ENCODE measurements at regions not wholly inside any gene's neighbourhood (a gene's known extent, or its start where the extent isn't known, plus 50 kb on each side); places are given as distances from the start of the nearest gene placed in this dataset.
"Not testable (repeated sequence)": the region's sequence is repeated elsewhere in the genome, so short reads cannot be mapped to it uniquely, and the experiment has no call there.

DNA sequence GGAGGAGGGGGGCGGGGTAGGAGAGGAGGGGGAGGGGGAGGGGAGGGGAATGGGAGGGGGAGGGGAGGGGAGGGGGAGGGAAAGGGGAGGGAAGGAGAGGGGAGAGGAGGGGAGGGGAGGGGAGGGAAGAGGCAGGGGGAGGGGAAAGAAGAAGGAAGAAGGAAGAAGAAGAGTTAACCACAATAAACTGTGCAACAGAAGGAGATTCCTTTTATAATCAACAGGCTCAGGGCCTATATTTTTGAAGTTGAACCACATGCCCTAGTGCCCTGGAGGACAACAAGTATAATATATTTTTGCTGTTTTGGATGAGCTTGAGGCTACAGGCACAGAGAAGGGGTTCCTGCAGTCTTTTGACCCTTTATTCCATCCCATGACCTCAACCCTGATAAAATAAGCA lies 228.2 kb upstream of the IRF2BP2 start:
- DNase-seq, result no peak

- no peak for DNase-seq
Observed at GRCh38 chr1:234837713-234838112, 227.7 kb upstream of the IRF2BP2 start.

DNA sequence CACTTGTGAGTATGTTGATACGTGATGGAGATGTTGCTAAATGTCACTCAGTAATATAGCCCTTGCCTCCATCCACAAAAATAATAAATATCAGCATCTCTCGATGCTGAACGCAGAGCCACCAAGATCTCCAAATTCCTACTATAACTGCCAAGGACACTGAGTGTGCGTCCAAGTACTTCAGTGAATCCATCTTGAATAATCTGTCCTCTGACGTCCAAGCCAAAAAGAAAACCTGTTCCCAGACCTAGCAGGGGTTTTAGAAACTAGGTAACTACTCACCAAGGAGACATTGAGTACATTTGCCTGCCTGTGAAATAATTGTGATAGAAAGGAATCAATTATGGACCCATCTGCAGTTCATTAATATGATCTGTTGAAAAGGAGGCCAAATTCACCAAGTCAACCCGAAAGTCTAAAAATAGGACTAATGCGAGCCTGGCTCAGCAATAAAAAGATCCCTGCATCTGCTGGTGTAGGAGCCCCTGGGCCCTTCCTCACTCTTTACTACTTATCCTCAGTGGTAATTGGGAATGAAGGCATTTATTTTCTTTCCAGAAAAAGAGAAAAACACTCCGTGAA lies 226.9 kb upstream of the IRF2BP2 start:
- DNase-seq, result no peak

- DNase-seq, result no peak
Observed at GRCh38 chr1:234836045-234836681, 226.2 kb upstream of the IRF2BP2 start.

- no peak for DNase-seq
Observed at GRCh38 chr1:234835239-234835638, 225.3 kb upstream of the IRF2BP2 start.

GRCh38 chr1:234833646-234834045 lies 223.7 kb upstream of the IRF2BP2 start:
- no peak for DNase-seq

DNA sequence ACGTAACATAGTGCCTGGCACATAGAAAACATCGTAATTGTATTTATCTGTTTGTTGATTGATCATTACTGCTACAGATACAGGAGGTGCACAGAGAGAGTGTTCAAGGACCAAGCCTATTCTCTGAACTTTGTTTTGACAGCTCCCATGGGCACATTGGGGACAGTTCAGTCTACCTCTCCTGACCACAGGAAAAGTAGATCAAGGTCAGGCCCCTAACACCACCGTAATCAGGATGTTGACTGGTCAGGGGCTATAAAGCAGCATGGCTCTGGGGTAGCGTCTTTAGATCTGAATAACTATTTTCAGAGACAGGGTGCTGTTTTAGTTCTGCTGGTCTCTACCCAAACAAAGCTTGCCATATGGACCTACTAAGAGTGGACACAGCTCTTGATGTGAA lies 223.1 kb upstream of the IRF2BP2 start:
- no peak for DNase-seq

- DNase-seq, result no peak
Observed at GRCh38 chr1:234827656-234828055, 217.7 kb upstream of the IRF2BP2 start.

- DNase-seq, result no peak
Observed at GRCh38 chr1:234827181-234827580, 217.2 kb upstream of the IRF2BP2 start.

GRCh38 chr1:234826352-234826751 lies 216.4 kb upstream of the IRF2BP2 start:
- no peak for DNase-seq

- DNase-seq, result no peak
Observed at GRCh38 chr1:234825498-234826165, 215.7 kb upstream of the IRF2BP2 start.

- DNase-seq, result not testable (repeated sequence)
Observed at GRCh38 chr1:234824836-234825235, 214.9 kb upstream of the IRF2BP2 start.

DNA sequence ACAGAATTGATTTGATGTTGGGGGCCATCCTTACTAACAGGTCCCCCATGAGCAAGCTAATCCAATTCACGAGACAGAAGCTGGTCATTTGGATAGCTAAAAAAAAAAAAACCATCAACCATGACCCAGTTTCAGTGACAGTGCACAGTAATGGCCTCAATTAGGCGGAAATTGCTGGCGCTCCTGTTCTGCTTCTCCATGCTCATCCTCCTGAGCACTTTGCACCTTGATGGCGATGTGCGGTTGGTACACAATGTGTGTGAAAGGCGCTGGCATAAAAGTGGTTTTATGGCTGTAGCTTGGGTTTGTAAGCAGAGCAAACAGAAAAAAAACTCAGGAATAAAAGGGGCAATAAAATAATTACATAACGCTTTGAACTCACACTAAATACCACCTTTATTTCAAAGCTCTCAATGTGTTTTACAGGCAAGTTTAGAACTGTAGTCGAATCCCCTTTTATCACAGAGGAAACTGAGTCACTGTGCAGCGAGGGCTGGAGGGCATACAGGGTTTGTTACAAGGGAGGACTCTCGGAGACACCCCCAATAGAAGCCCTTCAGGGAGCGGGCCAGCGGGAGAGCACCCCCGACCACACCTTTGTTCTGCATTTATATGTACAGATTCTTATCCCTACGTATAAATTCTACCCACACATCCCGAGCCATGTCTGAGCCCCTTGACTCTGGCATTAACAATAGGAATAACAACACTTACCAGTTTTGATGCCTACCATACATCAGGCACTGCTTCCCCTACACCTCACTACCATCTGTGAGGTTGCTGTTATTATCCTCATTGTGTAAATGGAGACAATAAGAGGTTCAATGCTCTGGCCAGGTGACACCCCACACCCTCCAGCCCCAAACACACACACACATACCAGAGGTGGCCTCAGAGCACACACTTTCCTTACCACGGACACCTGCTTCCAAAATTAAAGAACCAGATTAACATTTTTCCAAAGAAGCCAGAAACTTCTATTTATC lies 213.5 kb upstream of the IRF2BP2 start:
- no peak for DNase-seq

- no peak for DNase-seq
Observed at GRCh38 chr1:234821840-234822239, 211.9 kb upstream of the IRF2BP2 start.

DNA sequence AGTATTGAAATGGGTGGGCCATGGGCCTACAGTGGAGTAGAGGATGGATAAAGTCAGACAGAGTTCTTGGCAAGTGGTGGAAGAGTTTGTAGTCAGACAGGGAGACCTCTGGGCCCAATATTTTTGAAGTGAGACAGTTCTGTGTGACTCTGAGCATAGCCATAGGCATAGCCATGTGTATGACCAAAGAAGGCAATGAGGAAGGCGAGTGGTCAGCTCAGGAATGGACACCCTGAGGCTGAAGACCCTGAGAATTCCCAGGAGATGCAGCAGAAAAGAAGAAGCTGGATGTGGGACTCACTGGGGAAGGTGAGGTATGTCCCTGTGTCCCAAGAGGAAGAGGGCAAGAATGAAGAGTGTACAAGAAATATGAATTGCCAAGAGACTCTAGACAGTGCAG lies 210.6 kb upstream of the IRF2BP2 start:
- no peak for DNase-seq

GRCh38 chr1:234819845-234820244 lies 209.9 kb upstream of the IRF2BP2 start:
- DNase-seq, result not testable (repeated sequence)

DNA sequence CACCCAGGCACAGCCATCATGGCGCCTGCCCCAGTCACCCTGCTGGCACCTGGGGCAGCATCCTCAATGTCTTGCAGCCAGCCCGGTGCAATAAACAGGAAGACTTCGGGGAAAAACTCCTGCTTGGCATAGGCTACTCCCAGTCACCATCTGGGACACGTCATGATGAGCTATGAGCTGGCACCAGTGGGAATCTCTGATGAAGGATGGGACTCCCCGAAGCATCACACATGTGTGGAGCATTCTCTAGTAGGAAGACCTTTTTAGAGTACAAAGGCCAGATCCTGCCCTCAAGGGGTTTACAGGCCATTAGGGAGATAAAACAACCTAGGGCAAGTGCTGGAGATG lies 208.0 kb upstream of the IRF2BP2 start:
- not testable (repeated sequence) for DNase-seq

GRCh38 chr1:234817313-234818039 lies 207.5 kb upstream of the IRF2BP2 start:
- DNase-seq, result not testable (repeated sequence)

GRCh38 chr1:234816864-234817263 lies 206.9 kb upstream of the IRF2BP2 start:
- DNase-seq, result not testable (repeated sequence)

GRCh38 chr1:234816186-234816851 lies 206.3 kb upstream of the IRF2BP2 start:
- not testable (repeated sequence) for DNase-seq

DNA sequence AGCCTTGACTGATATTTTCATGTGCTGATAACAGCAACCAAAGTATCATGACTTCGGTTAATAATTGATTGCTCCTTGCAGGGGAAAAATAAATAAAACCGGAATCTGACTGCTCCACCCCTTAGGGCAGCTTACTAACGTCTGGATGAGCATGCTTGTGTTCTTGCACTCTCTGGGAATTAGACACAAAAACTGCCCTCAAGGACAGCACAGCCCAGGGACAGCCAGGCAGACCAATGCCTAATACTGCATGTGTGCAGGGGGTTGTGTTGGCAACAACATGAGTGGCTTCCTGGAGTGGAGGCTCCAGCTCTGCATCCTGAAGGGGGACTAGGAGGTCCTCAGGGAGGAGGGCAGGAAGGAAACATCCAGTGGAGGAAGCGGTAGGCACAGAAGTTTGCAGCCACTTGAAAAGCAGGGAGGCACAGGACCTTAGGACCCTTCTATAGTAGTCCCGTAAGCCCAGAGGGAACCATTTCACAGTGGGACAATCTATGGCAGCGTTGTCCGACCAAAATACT lies 205.4 kb upstream of the IRF2BP2 start:
- not testable (repeated sequence) for DNase-seq

DNA sequence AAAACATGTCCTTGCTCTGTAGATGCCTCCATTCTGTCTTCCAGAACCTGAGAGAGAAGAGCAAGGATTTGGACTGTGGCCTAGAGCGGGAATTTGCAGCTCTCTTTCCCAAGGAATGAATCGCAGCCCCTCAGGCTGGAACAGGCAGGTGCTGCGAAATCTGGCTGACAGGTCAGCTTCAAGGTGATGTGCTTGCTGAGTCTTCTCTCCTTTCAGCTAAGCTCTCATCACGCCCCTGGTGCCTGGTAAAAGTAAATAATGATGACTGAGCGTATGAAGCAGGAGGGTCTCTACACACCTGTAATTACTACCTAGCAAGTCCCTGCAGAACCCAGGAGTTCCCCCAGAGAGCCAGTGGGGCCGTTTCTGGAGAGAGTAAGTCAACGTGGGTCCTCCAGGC lies 204.3 kb upstream of the IRF2BP2 start:
- DNase-seq, result not testable (repeated sequence)

Measured in NCI-H510A treated with DMSO at 0.1 percent for 48 hours (cell line).